HEK293 (cell line): ENCODE measurements at regions not wholly inside any gene's neighbourhood (a gene's known extent, or its start where the extent isn't known, plus 50 kb on each side); places are given as distances from the start of the nearest gene placed in this dataset.

Source experiments
- CTCF ChIA-PET: fragments of 350-600 bp; formaldehyde crosslinking; extraction: SDS; loops from one replicate; lab custom pipeline; 2021; ENCODE audit warnings: antibody characterized with exemption; lab: Yijun Ruan, JAX
- POLR2A ChIA-PET: fragments of 300-600 bp; formaldehyde crosslinking; extraction: SDS; loops from one replicate; lab custom pipeline; 2020; ENCODE audit warnings: antibody characterized with exemption, inconsistent platforms; lab: Yijun Ruan, JAX
- H3K27ac ChIP-seq: fragments of 200-500 bp; sonication (Bioruptor generic); 2 replicates; pipeline ENCODE4 v1.5.1; 2014; ENCODE audit warnings: low read depth, low read length, control low read depth, inconsistent platforms; ENCODE audit errors: extremely low read depth
- H3K36me3 ChIP-seq, 2 experiments: fragments of 200-500 bp in 1 of 2; sonication (Bioruptor generic) in 1 of 2; 1 replicate in 1 of 2; 2 replicates in 1 of 2; pipeline ENCODE4 v1.5.1; 2014 to 2017; ENCODE audit warnings: inconsistent platforms in 2 of 2, low read length in 2 of 2; ENCODE audit not compliant: control insufficient read depth in 2 of 2, insufficient read depth in 1 of 2
- H3K4me1 ChIP-seq: fragments of 200-500 bp; sonication (Bioruptor generic); 2 replicates; pipeline ENCODE4 v1.5.1; 2014; ENCODE audit warnings: mild to moderate bottlenecking, low read length, inconsistent platforms; ENCODE audit not compliant: control insufficient read depth, insufficient read depth
- H3K4me3 ChIP-seq: 2 replicates; pipeline ENCODE4 v1.5.1; 2011; ENCODE audit warnings: low read depth, mild to moderate bottlenecking, control low read depth, low read length, moderate library complexity
- H3K9me3 ChIP-seq: fragments of 200-500 bp; sonication (Bioruptor generic); 2 replicates; pipeline ENCODE4 v1.5.1; 2014; ENCODE audit warnings: low read depth, low read length, inconsistent platforms; ENCODE audit not compliant: control insufficient read depth, insufficient read depth
- BCL11A ChIP-seq: fragments of 450-650 bp; formaldehyde crosslinking; IDR thresholded peaks from 2 replicates; pipeline ENCODE4 v1.5.1; 2016; ENCODE audit warnings: low read depth, missing biosample characterization, missing genetic modification characterization
- EGR2 ChIP-seq: fragments of 450-650 bp; formaldehyde crosslinking; IDR thresholded peaks from 2 replicates; pipeline ENCODE4 v1.5.1; 2016; ENCODE audit warnings: low read depth, missing biosample characterization, missing genetic modification characterization
- HOXA7 ChIP-seq: sonication (generic); formaldehyde crosslinking; IDR thresholded peaks from 2 replicates; pipeline ENCODE4 v1.8.1; 2022; ENCODE audit warnings: missing genetic modification reagents, borderline replicate concordance
- HOXC10 ChIP-seq: sonication (generic); formaldehyde crosslinking; IDR thresholded peaks from 2 replicates; pipeline ENCODE4 v1.8.1; 2023; ENCODE audit warnings: mild to moderate bottlenecking, missing genetic modification reagents
- KLF1 ChIP-seq: fragments of 450-650 bp; formaldehyde crosslinking; IDR thresholded peaks from 2 replicates; pipeline ENCODE4 v1.5.1; 2016; ENCODE audit warnings: missing biosample characterization, missing genetic modification characterization
- MZF1 ChIP-seq: fragments of 450-650 bp; formaldehyde crosslinking; IDR thresholded peaks from 2 replicates; pipeline ENCODE4 v1.5.1; 2017; ENCODE audit warnings: missing biosample characterization, missing genetic modification characterization, borderline replicate concordance
- TCF7L2 ChIP-seq: IDR thresholded peaks from 2 replicates; pipeline ENCODE4 v1.6.1; 2011; ENCODE audit warnings: low read depth, mild to moderate bottlenecking, inconsistent platforms, low read length, moderate library complexity, borderline replicate concordance
- YY1 ChIP-seq: fragments of 450-650 bp; formaldehyde crosslinking; IDR thresholded peaks from 2 replicates; pipeline ENCODE4 v1.5.1; 2018; ENCODE audit warnings: missing biosample characterization, missing genetic modification characterization
- ZFP3 ChIP-seq: fragments of 450-650 bp; formaldehyde crosslinking; IDR thresholded peaks from 2 replicates; pipeline ENCODE4 v1.5.1; 2016; ENCODE audit warnings: low read depth, missing biosample characterization, missing genetic modification characterization
- ZNF19 ChIP-seq: fragments of 450-650 bp; formaldehyde crosslinking; IDR thresholded peaks from 2 replicates; pipeline ENCODE4; 2016; ENCODE audit warnings: missing biosample characterization, missing genetic modification characterization, low read depth
- ZNF266 ChIP-seq: fragments of 450-650 bp; formaldehyde crosslinking; IDR thresholded peaks from 2 replicates; pipeline ENCODE4 v1.5.1; 2016; ENCODE audit warnings: missing biosample characterization, missing genetic modification characterization, low read depth
- ZNF366 ChIP-seq: fragments of 450-650 bp; formaldehyde crosslinking; conservative IDR thresholded peaks from 2 replicates; pipeline ENCODE4 v1.5.1; 2016; ENCODE audit warnings: missing biosample characterization, missing genetic modification characterization
- ZNF48 ChIP-seq: fragments of 450-650 bp; formaldehyde crosslinking; IDR thresholded peaks from 2 replicates; pipeline ENCODE4 v1.5.1; 2016; ENCODE audit warnings: missing biosample characterization, missing genetic modification characterization
- ZXDB ChIP-seq: fragments of 450-650 bp; formaldehyde crosslinking; IDR thresholded peaks from 2 replicates; pipeline ENCODE4 v1.5.1; 2016; ENCODE audit warnings: missing biosample characterization, missing genetic modification characterization
- TF ChIP-seq, protein P1 (sequence below): fragments of 450-650 bp; formaldehyde crosslinking; conservative IDR thresholded peaks from 2 replicates; pipeline ENCODE4 v1.5.1; 2016; ENCODE audit warnings: low read depth, missing biosample characterization, missing genetic modification characterization
- TF ChIP-seq, protein P2 (sequence below): fragments of 450-650 bp; formaldehyde crosslinking; IDR thresholded peaks from 2 replicates; pipeline ENCODE4 v1.5.1; 2016; ENCODE audit warnings: missing biosample characterization, missing genetic modification characterization
- TF ChIP-seq, protein P3 (sequence below): sonication (generic); formaldehyde crosslinking; IDR thresholded peaks from 2 replicates; pipeline ENCODE4 v1.8.1; 2022; ENCODE audit warnings: mild to moderate bottlenecking, moderate library complexity, missing genetic modification reagents
- TF ChIP-seq, protein P4 (sequence below): fragments of 450-650 bp; formaldehyde crosslinking; IDR thresholded peaks from 2 replicates; pipeline ENCODE4 v1.5.1; 2017; ENCODE audit warnings: missing biosample characterization, missing genetic modification characterization
- TF ChIP-seq, protein P5 (sequence below): IDR thresholded peaks from 2 replicates; pipeline ENCODE4 v1.6.1; 2011; ENCODE audit warnings: mild to moderate bottlenecking, low read depth, low read length, borderline replicate concordance

DNA sequence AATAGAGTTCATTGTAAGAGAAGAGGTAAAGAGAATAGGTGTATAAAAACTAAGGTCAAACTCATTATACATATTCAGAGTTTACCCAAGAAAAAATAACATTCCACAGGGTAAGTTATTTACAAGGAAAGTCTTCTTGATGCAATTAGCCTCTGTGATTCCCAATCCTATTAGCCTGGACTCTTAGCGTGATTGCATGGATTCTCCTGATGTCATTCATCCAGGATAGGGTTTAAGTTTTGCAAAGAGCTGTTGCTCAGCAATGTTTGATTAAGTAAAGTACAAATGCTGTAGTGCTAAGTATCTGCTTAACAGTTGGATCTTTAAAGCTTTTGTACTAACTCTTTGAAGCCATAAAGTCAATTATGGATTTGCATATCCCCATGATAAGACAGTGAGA lies 767.8 kb upstream of the LUZP2 start (continued):
- TF ChIP-seq, protein P1, sequence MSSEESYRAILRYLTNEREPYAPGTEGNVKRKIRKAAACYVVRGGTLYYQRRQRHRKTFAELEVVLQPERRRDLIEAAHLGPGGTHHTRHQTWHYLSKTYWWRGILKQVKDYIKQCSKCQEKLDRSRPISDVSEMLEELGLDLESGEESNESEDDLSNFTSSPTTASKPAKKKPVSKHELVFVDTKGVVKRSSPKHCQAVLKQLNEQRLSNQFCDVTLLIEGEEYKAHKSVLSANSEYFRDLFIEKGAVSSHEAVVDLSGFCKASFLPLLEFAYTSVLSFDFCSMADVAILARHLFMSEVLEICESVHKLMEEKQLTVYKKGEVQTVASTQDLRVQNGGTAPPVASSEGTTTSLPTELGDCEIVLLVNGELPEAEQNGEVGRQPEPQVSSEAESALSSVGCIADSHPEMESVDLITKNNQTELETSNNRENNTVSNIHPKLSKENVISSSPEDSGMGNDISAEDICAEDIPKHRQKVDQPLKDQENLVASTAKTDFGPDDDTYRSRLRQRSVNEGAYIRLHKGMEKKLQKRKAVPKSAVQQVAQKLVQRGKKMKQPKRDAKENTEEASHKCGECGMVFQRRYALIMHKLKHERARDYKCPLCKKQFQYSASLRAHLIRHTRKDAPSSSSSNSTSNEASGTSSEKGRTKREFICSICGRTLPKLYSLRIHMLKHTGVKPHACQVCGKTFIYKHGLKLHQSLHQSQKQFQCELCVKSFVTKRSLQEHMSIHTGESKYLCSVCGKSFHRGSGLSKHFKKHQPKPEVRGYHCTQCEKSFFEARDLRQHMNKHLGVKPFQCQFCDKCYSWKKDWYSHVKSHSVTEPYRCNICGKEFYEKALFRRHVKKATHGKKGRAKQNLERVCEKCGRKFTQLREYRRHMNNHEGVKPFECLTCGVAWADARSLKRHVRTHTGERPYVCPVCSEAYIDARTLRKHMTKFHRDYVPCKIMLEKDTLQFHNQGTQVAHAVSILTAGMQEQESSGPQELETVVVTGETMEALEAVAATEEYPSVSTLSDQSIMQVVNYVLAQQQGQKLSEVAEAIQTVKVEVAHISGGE = no peak
- TF ChIP-seq ZNF366 = no peak
- TF ChIP-seq, protein P2, sequence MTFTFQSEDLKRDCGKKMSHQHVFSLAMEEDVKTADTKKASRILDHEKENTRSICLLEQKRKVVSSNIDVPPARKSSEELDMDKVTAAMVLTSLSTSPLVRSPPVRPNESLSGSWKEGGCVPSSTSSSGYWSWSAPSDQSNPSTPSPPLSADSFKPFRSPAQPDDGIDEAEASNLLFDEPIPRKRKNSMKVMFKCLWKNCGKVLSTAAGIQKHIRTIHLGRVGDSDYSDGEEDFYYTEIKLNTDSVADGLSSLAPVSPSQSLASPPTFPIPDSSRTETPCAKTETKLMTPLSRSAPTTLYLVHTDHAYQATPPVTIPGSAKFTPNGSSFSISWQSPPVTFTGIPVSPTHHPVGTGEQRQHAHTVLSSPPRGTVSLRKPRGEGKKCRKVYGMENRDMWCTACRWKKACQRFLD (tag by site-specific recombination) = no peak
- TF ChIP-seq, protein P3, sequence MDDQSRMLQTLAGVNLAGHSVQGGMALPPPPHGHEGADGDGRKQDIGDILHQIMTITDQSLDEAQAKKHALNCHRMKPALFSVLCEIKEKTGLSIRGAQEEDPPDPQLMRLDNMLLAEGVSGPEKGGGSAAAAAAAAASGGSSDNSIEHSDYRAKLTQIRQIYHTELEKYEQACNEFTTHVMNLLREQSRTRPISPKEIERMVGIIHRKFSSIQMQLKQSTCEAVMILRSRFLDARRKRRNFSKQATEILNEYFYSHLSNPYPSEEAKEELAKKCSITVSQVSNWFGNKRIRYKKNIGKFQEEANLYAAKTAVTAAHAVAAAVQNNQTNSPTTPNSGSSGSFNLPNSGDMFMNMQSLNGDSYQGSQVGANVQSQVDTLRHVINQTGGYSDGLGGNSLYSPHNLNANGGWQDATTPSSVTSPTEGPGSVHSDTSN (CRISPR knock-in tag) = no peak
- no peak for TF ChIP-seq ZXDB (tag by site-specific recombination)
- TF ChIP-seq ZNF266 = no peak

DNA sequence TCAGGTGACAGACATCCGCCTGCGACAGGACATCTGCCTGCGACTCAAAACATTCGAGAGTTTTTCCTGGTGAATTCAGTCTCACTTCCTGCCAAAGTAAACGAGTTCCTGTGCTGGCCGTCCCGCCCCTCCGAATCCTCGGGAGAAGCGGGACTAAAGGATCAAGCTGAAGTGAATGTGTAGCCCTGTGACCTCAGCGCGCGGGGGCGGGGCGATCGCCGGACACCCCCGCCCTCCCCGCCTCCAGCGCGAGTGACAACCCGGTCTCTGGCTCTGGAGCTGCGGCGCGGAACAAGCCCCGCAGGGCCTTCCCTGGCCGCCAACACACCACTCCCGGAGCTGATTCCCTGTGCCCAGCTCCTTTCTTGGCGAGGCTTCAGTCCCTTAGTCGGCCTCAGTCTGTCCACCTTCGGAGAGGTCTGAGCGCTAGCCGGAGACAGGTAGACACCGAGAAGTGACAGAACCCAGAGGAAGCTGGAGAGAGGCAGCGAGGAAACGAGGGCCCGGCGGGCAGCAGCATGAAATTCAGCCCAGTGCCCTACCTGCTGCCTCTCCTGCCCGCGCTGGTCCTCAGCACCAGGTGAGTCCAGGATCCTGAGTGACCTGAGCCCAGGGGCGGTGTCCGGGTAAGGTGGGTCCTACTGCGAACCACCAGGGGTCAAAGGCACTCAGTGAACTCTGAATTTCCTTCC lies 766.4 kb upstream of the LUZP2 start:
- Histone ChIP-seq H3K4me1 (no peaks in the 10 kb centered on the region), H3K27ac (no peak overlapping the region), H3K4me3 (no peak overlapping the region), H3K9me3 (no peaks in the 10 kb centered on the region), H3K36me3 (no peaks in the 10 kb centered on the region)
- ChIA-PET CTCF (no interaction called here), POLR2A (no interaction called here)
- TF ChIP-seq HOXC10 (CRISPR knock-in tag) = no peak
- TF ChIP-seq HOXA7 (CRISPR knock-in tag) = no peak
- no peak for TF ChIP-seq MZF1 (tag by site-specific recombination)
- no peak for TF ChIP-seq ZFP3 (tag by site-specific recombination)
- TF ChIP-seq, protein P4, sequence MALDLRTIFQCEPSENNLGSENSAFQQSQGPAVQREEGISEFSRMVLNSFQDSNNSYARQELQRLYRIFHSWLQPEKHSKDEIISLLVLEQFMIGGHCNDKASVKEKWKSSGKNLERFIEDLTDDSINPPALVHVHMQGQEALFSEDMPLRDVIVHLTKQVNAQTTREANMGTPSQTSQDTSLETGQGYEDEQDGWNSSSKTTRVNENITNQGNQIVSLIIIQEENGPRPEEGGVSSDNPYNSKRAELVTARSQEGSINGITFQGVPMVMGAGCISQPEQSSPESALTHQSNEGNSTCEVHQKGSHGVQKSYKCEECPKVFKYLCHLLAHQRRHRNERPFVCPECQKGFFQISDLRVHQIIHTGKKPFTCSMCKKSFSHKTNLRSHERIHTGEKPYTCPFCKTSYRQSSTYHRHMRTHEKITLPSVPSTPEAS = no peak

DNA sequence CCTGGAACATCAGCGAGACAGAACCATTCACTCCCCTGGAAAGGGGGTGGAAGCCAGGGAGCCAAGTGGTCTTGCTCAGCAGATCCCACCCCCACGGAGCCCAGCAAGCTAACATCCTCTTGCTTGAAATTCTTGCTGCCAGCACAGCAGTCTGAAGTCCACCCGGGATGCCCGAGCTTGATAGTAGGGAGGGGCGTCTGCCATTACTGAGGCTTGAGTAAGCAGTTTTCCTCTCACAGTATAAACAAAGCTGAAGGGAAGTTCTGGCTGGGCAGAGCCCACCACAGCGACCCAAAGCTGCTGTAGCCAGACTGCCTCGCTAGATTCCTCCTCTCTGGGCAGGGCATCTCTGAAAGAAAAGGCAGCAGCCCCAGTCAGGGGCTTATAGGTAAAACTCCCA lies 764.8 kb upstream of the LUZP2 start:
- TF ChIP-seq ZNF19 (tag by site-specific recombination) (no peak), TCF7L2 (no peak), BCL11A (tag by site-specific recombination) (no peak), EGR2 (no peak), ZNF48 (tag by site-specific recombination) (no peak), KLF1 (no peak), ZNF266 (no peak), YY1 (tag by site-specific recombination) (no peak)
- TF ChIP-seq, protein P5, sequence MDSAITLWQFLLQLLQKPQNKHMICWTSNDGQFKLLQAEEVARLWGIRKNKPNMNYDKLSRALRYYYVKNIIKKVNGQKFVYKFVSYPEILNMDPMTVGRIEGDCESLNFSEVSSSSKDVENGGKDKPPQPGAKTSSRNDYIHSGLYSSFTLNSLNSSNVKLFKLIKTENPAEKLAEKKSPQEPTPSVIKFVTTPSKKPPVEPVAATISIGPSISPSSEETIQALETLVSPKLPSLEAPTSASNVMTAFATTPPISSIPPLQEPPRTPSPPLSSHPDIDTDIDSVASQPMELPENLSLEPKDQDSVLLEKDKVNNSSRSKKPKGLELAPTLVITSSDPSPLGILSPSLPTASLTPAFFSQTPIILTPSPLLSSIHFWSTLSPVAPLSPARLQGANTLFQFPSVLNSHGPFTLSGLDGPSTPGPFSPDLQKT = no peak
- Histone ChIP-seq H3K4me1 (no peaks in the 10 kb centered on the region), H3K9me3 (no peaks in the 10 kb centered on the region), H3K27ac (no peak overlapping the region), H3K4me3 (no peak overlapping the region), H3K36me3 (no peaks in the 10 kb centered on the region)
- POLR2A ChIA-PET = no interaction called here
- CTCF ChIA-PET = no interaction called here
